ENCODE measurements at regions not wholly inside any gene's neighbourhood (a gene's known extent, or its start where the extent isn't known, plus 50 kb on each side); places are given as distances from the start of the nearest gene placed in this dataset.

GRCh38 chr11:92794783-92795182 lies 174.7 kb upstream of the MTNR1B start:
- TF ChIP-seq POLR2A (IDR thresholded peaks at IDR 0.05; ENCODE audit: low read depth, low read length) (no peak), POLR2AphosphoS5 (IDR thresholded peaks at IDR 0.05; ENCODE audit: low read depth, low read length) (no peak), TAF1 (IDR thresholded peaks at IDR 0.05; ENCODE audit: borderline replicate concordance, low read depth, low read length) (no peak)
- DNase-seq (ENCODE audit: insufficient read length) (no peak), FAIRE-seq (no peak)

GRCh38 chr11:92796744-92797143 lies 172.7 kb upstream of the MTNR1B start:
- no peak for FAIRE-seq
- TF ChIP-seq POLR2A (IDR thresholded peaks at IDR 0.05; ENCODE audit: low read depth, low read length) (no peak), POLR2AphosphoS5 (IDR thresholded peaks at IDR 0.05; ENCODE audit: low read depth, low read length) (no peak), TAF1 (IDR thresholded peaks at IDR 0.05; ENCODE audit: borderline replicate concordance, low read depth, low read length) (no peak)
- no peak for DNase-seq (ENCODE audit: insufficient read length)

GRCh38 chr11:92797874-92798273 lies 171.6 kb upstream of the MTNR1B start:
- TF ChIP-seq POLR2AphosphoS5 (IDR thresholded peaks at IDR 0.05; ENCODE audit: low read depth, low read length) (no peak), TAF1 (IDR thresholded peaks at IDR 0.05; ENCODE audit: borderline replicate concordance, low read depth, low read length) (no peak), POLR2A (IDR thresholded peaks at IDR 0.05; ENCODE audit: low read depth, low read length) (no peak)
- DNase-seq (ENCODE audit: insufficient read length) (no peak), FAIRE-seq (no peak)

GRCh38 chr11:92801685-92802084 lies 167.8 kb upstream of the MTNR1B start:
- DNase-seq (ENCODE audit: insufficient read length), result no peak
- no peak for FAIRE-seq
- no peak for TF ChIP-seq POLR2AphosphoS5 (IDR thresholded peaks at IDR 0.05; ENCODE audit: low read depth, low read length)
- TF ChIP-seq POLR2A (IDR thresholded peaks at IDR 0.05; ENCODE audit: low read depth, low read length), result no peak
- no peak for TF ChIP-seq TAF1 (IDR thresholded peaks at IDR 0.05; ENCODE audit: borderline replicate concordance, low read depth, low read length)

GRCh38 chr11:92802644-92803043 lies 166.8 kb upstream of the MTNR1B start:
- FAIRE-seq (no peak), DNase-seq (ENCODE audit: insufficient read length) (no peak)
- TF ChIP-seq POLR2AphosphoS5 (IDR thresholded peaks at IDR 0.05; ENCODE audit: low read depth, low read length), result no peak
- no peak for TF ChIP-seq POLR2A (IDR thresholded peaks at IDR 0.05; ENCODE audit: low read depth, low read length)
- no peak for TF ChIP-seq TAF1 (IDR thresholded peaks at IDR 0.05; ENCODE audit: borderline replicate concordance, low read depth, low read length)

- TF ChIP-seq TAF1 (IDR thresholded peaks at IDR 0.05; ENCODE audit: borderline replicate concordance, low read depth, low read length) (no peak), POLR2AphosphoS5 (IDR thresholded peaks at IDR 0.05; ENCODE audit: low read depth, low read length) (no peak), POLR2A (IDR thresholded peaks at IDR 0.05; ENCODE audit: low read depth, low read length) (no peak)
- DNase-seq (ENCODE audit: insufficient read length), result no peak
- no peak for FAIRE-seq
Observed at GRCh38 chr11:92803391-92803790, 166.1 kb upstream of the MTNR1B start.

GRCh38 chr11:92804388-92804966 lies 165.0 kb upstream of the MTNR1B start:
- FAIRE-seq (no peak), DNase-seq (ENCODE audit: insufficient read length) (no peak)
- no peak for TF ChIP-seq TAF1 (IDR thresholded peaks at IDR 0.05; ENCODE audit: borderline replicate concordance, low read depth, low read length)
- no peak for TF ChIP-seq POLR2A (IDR thresholded peaks at IDR 0.05; ENCODE audit: low read depth, low read length)
- no peak for TF ChIP-seq POLR2AphosphoS5 (IDR thresholded peaks at IDR 0.05; ENCODE audit: low read depth, low read length)

- DNase-seq (ENCODE audit: insufficient read length), result no peak
- no peak for FAIRE-seq
- TF ChIP-seq TAF1 (IDR thresholded peaks at IDR 0.05; ENCODE audit: borderline replicate concordance, low read depth, low read length) (no peak), POLR2AphosphoS5 (IDR thresholded peaks at IDR 0.05; ENCODE audit: low read depth, low read length) (no peak)
Observed at GRCh38 chr11:92808022-92808421, 161.4 kb upstream of the MTNR1B start.

- TF ChIP-seq POLR2A (IDR thresholded peaks at IDR 0.05; ENCODE audit: low read depth, low read length) (no peak), POLR2AphosphoS5 (IDR thresholded peaks at IDR 0.05; ENCODE audit: low read depth, low read length) (no peak), TAF1 (IDR thresholded peaks at IDR 0.05; ENCODE audit: borderline replicate concordance, low read depth, low read length) (no peak)
- DNase-seq (ENCODE audit: insufficient read length), result no peak
- FAIRE-seq, result no peak
Observed at GRCh38 chr11:92810423-92811064, 158.9 kb upstream of the MTNR1B start.

- TF ChIP-seq TAF1 (IDR thresholded peaks at IDR 0.05; ENCODE audit: borderline replicate concordance, low read depth, low read length) (no peak), POLR2AphosphoS5 (IDR thresholded peaks at IDR 0.05; ENCODE audit: low read depth, low read length) (no peak), POLR2A (IDR thresholded peaks at IDR 0.05; ENCODE audit: low read depth, low read length) (no peak)
- FAIRE-seq, result no peak
- no peak for DNase-seq (ENCODE audit: insufficient read length)
Observed at GRCh38 chr11:92811341-92811740, 158.1 kb upstream of the MTNR1B start.

GRCh38 chr11:92812841-92813240 lies 156.6 kb upstream of the MTNR1B start:
- DNase-seq (ENCODE audit: insufficient read length) (no peak), FAIRE-seq (no peak)
- no peak for TF ChIP-seq POLR2AphosphoS5 (IDR thresholded peaks at IDR 0.05; ENCODE audit: low read depth, low read length)

- no peak for TF ChIP-seq TAF1 (IDR thresholded peaks at IDR 0.05; ENCODE audit: borderline replicate concordance, low read depth, low read length)
- no peak for TF ChIP-seq POLR2AphosphoS5 (IDR thresholded peaks at IDR 0.05; ENCODE audit: low read depth, low read length)
- no peak for TF ChIP-seq POLR2A (IDR thresholded peaks at IDR 0.05; ENCODE audit: low read depth, low read length)
- no peak for FAIRE-seq
- no peak for DNase-seq (ENCODE audit: insufficient read length)
Observed at GRCh38 chr11:92819830-92820229, 149.6 kb upstream of the MTNR1B start.
